BLaER1 (cell line): ENCODE measurements at regions not wholly inside any gene's neighbourhood (a gene's known extent, or its start where the extent isn't known, plus 50 kb on each side); places are given as distances from the start of the nearest gene placed in this dataset.
A peak's percentile ranks its signal among the peaks of the same experiment; 100 is the strongest.

ENCODE experiments used
- H3K27ac ChIP-seq: shearing (Covaris generic); formaldehyde crosslinking; 2 replicates; pipeline ENCODE4 v1.8.1; 2022
- H3K27me3 ChIP-seq: shearing (Covaris generic); formaldehyde crosslinking; 2 replicates; pipeline ENCODE4 v1.8.1; 2022
- H3K36me3 ChIP-seq: shearing (Covaris generic); formaldehyde crosslinking; 2 replicates; pipeline ENCODE4 v1.8.1; 2022
- H3K4me1 ChIP-seq: shearing (Covaris generic); formaldehyde crosslinking; 2 replicates; pipeline ENCODE4 v1.8.1; 2022
- H3K4me2 ChIP-seq: shearing (Covaris generic); formaldehyde crosslinking; 2 replicates; pipeline ENCODE4 v1.8.1; 2022
- H3K4me3 ChIP-seq: shearing (Covaris generic); formaldehyde crosslinking; 2 replicates; pipeline ENCODE4 v1.8.1; 2022
- H3K9ac ChIP-seq: shearing (Covaris generic); formaldehyde crosslinking; 2 replicates; pipeline ENCODE4 v1.8.1; 2022
- H3K9me3 ChIP-seq: shearing (Covaris generic); formaldehyde crosslinking; 2 replicates; pipeline ENCODE4 v1.8.1; 2022
- H4K20me1 ChIP-seq: shearing (Covaris generic); formaldehyde crosslinking; 2 replicates; pipeline ENCODE4 v1.8.1; 2022
- Cebpa-rat ChIP-seq: shearing (Covaris generic); IDR thresholded peaks from 2 replicates; pipeline ENCODE4 v1.8.1; 2022

- H4K20me1 ChIP-seq = no peaks in the 10 kb centered on the region
- H3K27ac ChIP-seq = no peak overlapping the region
- H3K4me1 ChIP-seq = no peaks in the 10 kb centered on the region
- H3K9ac ChIP-seq = no peak overlapping the region
- TF ChIP-seq Cebpa-rat = no peak
- H3K27me3 ChIP-seq = no peaks in the 10 kb centered on the region
- H3K4me3 ChIP-seq = no peak overlapping the region
- no peak overlapping the region for H3K4me2 ChIP-seq
- H3K36me3 ChIP-seq = no peaks in the 10 kb centered on the region
- no peaks in the 10 kb centered on the region for H3K9me3 ChIP-seq
Observed at GRCh38 chr5:60352992-60353599, 346.9 kb downstream of the DEPDC1B start.

GRCh38 chr5:60350794-60351193, 349.2 kb downstream of the DEPDC1B start:
- Histone ChIP-seq H3K36me3 (no peaks in the 10 kb centered on the region), H3K9me3 (no peaks in the 10 kb centered on the region), H3K4me2 (no peak overlapping the region), H3K27me3 (no peaks in the 10 kb centered on the region), H3K27ac (no peak overlapping the region), H3K9ac (no peak overlapping the region), H4K20me1 (no peaks in the 10 kb centered on the region), H3K4me3 (no peak overlapping the region), H3K4me1 (no peaks in the 10 kb centered on the region)
- no peak for TF ChIP-seq Cebpa-rat

GRCh38 chr5:60349891-60350415, 350.0 kb downstream of the DEPDC1B start:
- no peak overlapping the region for H3K9ac ChIP-seq
- H3K27ac ChIP-seq = no peak overlapping the region
- no peak overlapping the region for H3K4me3 ChIP-seq
- no peaks in the 10 kb centered on the region for H3K27me3 ChIP-seq
- H3K4me2 ChIP-seq = no peak overlapping the region
- no peak for TF ChIP-seq Cebpa-rat
- no peaks in the 10 kb centered on the region for H3K4me1 ChIP-seq
- no peaks in the 10 kb centered on the region for H3K9me3 ChIP-seq
- H3K36me3 ChIP-seq = no peaks in the 10 kb centered on the region
- no peaks in the 10 kb centered on the region for H4K20me1 ChIP-seq

- H3K9ac ChIP-seq = no peak overlapping the region
- no peak overlapping the region for H3K4me3 ChIP-seq
- no peak overlapping the region for H3K4me2 ChIP-seq
- no peak for TF ChIP-seq Cebpa-rat
- H3K9me3 ChIP-seq = no peaks in the 10 kb centered on the region
- no peaks in the 10 kb centered on the region for H4K20me1 ChIP-seq
- no peak overlapping the region for H3K27ac ChIP-seq
- H3K4me1 ChIP-seq = no peaks in the 10 kb centered on the region
- no peaks in the 10 kb centered on the region for H3K27me3 ChIP-seq
- H3K36me3 ChIP-seq = no peaks in the 10 kb centered on the region
Observed at GRCh38 chr5:60346393-60346792, 353.6 kb downstream of the DEPDC1B start.

GRCh38 chr5:60343102-60343501, 356.9 kb downstream of the DEPDC1B start:
- Histone ChIP-seq H3K36me3 (no peaks in the 10 kb centered on the region), H3K27ac (no peak overlapping the region), H3K4me3 (no peak overlapping the region), H3K9me3 (no peaks in the 10 kb centered on the region), H3K4me2 (no peak overlapping the region), H3K4me1 (peaks cover 8% of the 10 kb centered on the region), H3K27me3 (no peaks in the 10 kb centered on the region), H3K9ac (no peak overlapping the region), H4K20me1 (no peaks in the 10 kb centered on the region)
- TF ChIP-seq Cebpa-rat = no peak

GRCh38 chr5:60340965-60341471, 358.9 kb downstream of the DEPDC1B start:
- no peaks in the 10 kb centered on the region for H3K9me3 ChIP-seq
- no peak for TF ChIP-seq Cebpa-rat
- H4K20me1 ChIP-seq = no peaks in the 10 kb centered on the region
- peaks cover 8% of the 10 kb centered on the region for H3K4me1 ChIP-seq
- H3K4me2 ChIP-seq = no peak overlapping the region
- no peaks in the 10 kb centered on the region for H3K27me3 ChIP-seq
- no peak overlapping the region for H3K27ac ChIP-seq
- no peak overlapping the region for H3K9ac ChIP-seq
- no peak overlapping the region for H3K4me3 ChIP-seq
- H3K36me3 ChIP-seq = no peaks in the 10 kb centered on the region

GRCh38 chr5:60340326-60340725, 359.6 kb downstream of the DEPDC1B start:
- no peaks in the 10 kb centered on the region for H3K9me3 ChIP-seq
- no peaks in the 10 kb centered on the region for H3K36me3 ChIP-seq
- no peak overlapping the region for H3K27ac ChIP-seq
- H4K20me1 ChIP-seq = no peaks in the 10 kb centered on the region
- H3K9ac ChIP-seq = no peak overlapping the region
- H3K4me1 ChIP-seq = peaks cover 8% of the 10 kb centered on the region
- no peak for TF ChIP-seq Cebpa-rat
- no peaks in the 10 kb centered on the region for H3K27me3 ChIP-seq
- no peak overlapping the region for H3K4me2 ChIP-seq
- H3K4me3 ChIP-seq = no peak overlapping the region

GRCh38 chr5:60339691-60340201, 360.2 kb downstream of the DEPDC1B start:
- Histone ChIP-seq H3K4me2 (peak overlapping the region; percentile 11; the same call in 1 of the 2 replicates), H3K27me3 (no peaks in the 10 kb centered on the region), H3K4me1 (peaks cover 8% of the 10 kb centered on the region), H4K20me1 (no peaks in the 10 kb centered on the region), H3K9me3 (no peaks in the 10 kb centered on the region), H3K9ac (no peak overlapping the region), H3K27ac (no peak overlapping the region), H3K4me3 (no peak overlapping the region), H3K36me3 (no peaks in the 10 kb centered on the region)
- no peak for TF ChIP-seq Cebpa-rat

- Histone ChIP-seq H3K27ac (no peak overlapping the region), H3K36me3 (no peaks in the 10 kb centered on the region), H3K9ac (no peak overlapping the region), H3K4me2 (no peak overlapping the region), H3K9me3 (no peaks in the 10 kb centered on the region), H3K27me3 (no peaks in the 10 kb centered on the region), H4K20me1 (no peaks in the 10 kb centered on the region), H3K4me3 (no peak overlapping the region), H3K4me1 (peaks cover 8% of the 10 kb centered on the region)
- no peak for TF ChIP-seq Cebpa-rat
Observed at GRCh38 chr5:60338846-60339245, 361.1 kb downstream of the DEPDC1B start.

- Histone ChIP-seq H3K9me3 (no peaks in the 10 kb centered on the region), H3K27ac (no peak overlapping the region), H4K20me1 (no peaks in the 10 kb centered on the region; the same call in 1 of the 2 replicates), H3K4me2 (no peak overlapping the region), H3K4me1 (peaks cover 8% of the 10 kb centered on the region), H3K36me3 (no peaks in the 10 kb centered on the region), H3K27me3 (no peaks in the 10 kb centered on the region), H3K4me3 (no peak overlapping the region), H3K9ac (no peak overlapping the region)
- no peak for TF ChIP-seq Cebpa-rat
Observed at GRCh38 chr5:60336491-60336890, 363.5 kb downstream of the DEPDC1B start.
